A549 (cell line): ENCODE measurements at regions not wholly inside any gene's neighbourhood (a gene's known extent, or its start where the extent isn't known, plus 50 kb on each side); places are given as distances from the start of the nearest gene placed in this dataset.

Experiments
- CTCF ChIP-seq: fragments of >200 bp; sonication (Bioruptor Twin); formaldehyde crosslinking; IDR thresholded peaks from 3 replicates; pipeline ENCODE4 v1.5.1; 2016
- EP300 ChIP-seq, 2 experiments: fragments of >200 bp; sonication (Bioruptor Twin); formaldehyde crosslinking; IDR thresholded peaks; 2 replicates in 1 of 2; 3 replicates in 1 of 2; pipeline ENCODE4 v1.6.1; 2016 to 2017
- KDM1A ChIP-seq: fragments of 200-600 bp; sonication (generic); IDR thresholded peaks from 2 replicates; pipeline ENCODE4 v1.6.1; 2016; ENCODE audit warnings: low read depth, mild to moderate bottlenecking
- MAX ChIP-seq: IDR thresholded peaks from 2 replicates; pipeline ENCODE4 v1.6.1; 2012
- MYC ChIP-seq: IDR thresholded peaks from 2 replicates; pipeline ENCODE4 v1.6.1; 2012; ENCODE audit warnings: mild to moderate bottlenecking, inconsistent platforms, low read length, improper control_type of control experiment, borderline replicate concordance
- POLR2A ChIP-seq: IDR thresholded peaks from 2 replicates; pipeline ENCODE4 v1.6.1; 2012; ENCODE audit warnings: mild to moderate bottlenecking, low read length

GRCh38 chr17:69690531-69690930 lies 276.0 kb downstream of the MAP2K6 start:
- TF ChIP-seq CTCF (no peak), EP300 (IDR thresholded peaks at IDR 0.05) (no peak), MYC (no peak), MAX (no peak), POLR2A (no peak), KDM1A (no peak)
